GM12878 (cell line): ENCODE measurements at regions not wholly inside any gene's neighbourhood (a gene's known extent, or its start where the extent isn't known, plus 50 kb on each side); places are given as distances from the start of the nearest gene placed in this dataset.

Experiments used
- ATAC-seq: fragments of 200-7000 bp; cut with Tn5 transposase; 3 replicates; pipeline ENCODE4 v1.9.1; 2020; ENCODE audit warnings: mild to moderate bottlenecking, moderate library complexity
- BruUV-seq: library from RNA; stranded (reverse); fragments of 400-500 nt; replicated peaks from 2 replicates; lab custom pipeline; 2021; lab: Mats Ljungman, UMichigan
- CTCF ChIA-PET: fragments of 300-600 bp; sonication (Branson Sonifier 250); formaldehyde crosslinking; extraction: SDS; loops from one replicate; lab custom pipeline; 2021; ENCODE audit warnings: inconsistent platforms; lab: Yijun Ruan, JAX
- POLR2A ChIA-PET: fragments of 350-600 bp; formaldehyde crosslinking; extraction: SDS; loops from one replicate; lab custom pipeline; 2021; ENCODE audit warnings: inconsistent platforms; lab: Charles Lee
- RAD21 ChIA-PET: fragments of 300-600 bp; sonication (Branson Sonifier 250); formaldehyde crosslinking; loops from one replicate; lab custom pipeline; 2023; ENCODE audit warnings: antibody characterized with exemption; ENCODE audit not compliant: unreplicated experiment; lab: Charles Lee
- SMC1A ChIA-PET: fragments of 300-600 bp; sonication (Branson Sonifier 250); formaldehyde crosslinking; loops from one replicate; lab custom pipeline; 2023; ENCODE audit not compliant: unreplicated experiment, uncharacterized antibody; lab: Charles Lee
- DNase-seq: peaks from one replicate; pipeline ENCODE4 v3.0.0-alpha.2; 2011; ENCODE audit warnings: low read depth, low spot score
- FAIRE-seq: peaks from 3 replicates; lab custom pipeline; 2011; peaks lifted over from hg19 to GRCh38; lab: Jason Lieb, UNC
- H2AFZ ChIP-seq: 2 replicates; pipeline ENCODE4 v1.6.0; 2011; ENCODE audit warnings: low read depth, low read length, control low read depth; ENCODE audit not compliant: control insufficient read depth
- H3K27ac ChIP-seq: 2 replicates; pipeline ENCODE4 v1.5.1; 2011; ENCODE audit warnings: control low read depth; ENCODE audit not compliant: control insufficient read depth, insufficient read depth
- H3K27me3 ChIP-seq, 2 experiments: replicated peaks in 1 of 2; 2 replicates each; pipeline versions ENCODE4 v1.6.0 to v1.6.1; 2011; ENCODE audit warnings: low read length in 1 of 2; ENCODE audit not compliant: control insufficient read depth in 2 of 2, insufficient read depth in 2 of 2
- H3K36me3 ChIP-seq, 2 experiments: 2 replicates each; pipeline ENCODE4 v1.5.1; 2011; ENCODE audit warnings: low read length in 1 of 2; ENCODE audit not compliant: control insufficient read depth in 2 of 2, insufficient read depth in 2 of 2
- H3K4me1 ChIP-seq: 2 replicates; pipeline ENCODE4 v1.6.1; 2011; ENCODE audit warnings: mild to moderate bottlenecking, low read length, moderate library complexity, mixed read lengths; ENCODE audit not compliant: control insufficient read depth, insufficient read depth
- H3K4me2 ChIP-seq: 2 replicates; pipeline ENCODE4 v1.6.0; 2011; ENCODE audit warnings: control low read depth; ENCODE audit not compliant: control insufficient read depth, insufficient read depth
- H3K4me3 ChIP-seq: fragments of 200-600 bp; sonication (generic); 2 replicates; pipeline ENCODE4 v1.5.1; 2016
- H3K79me2 ChIP-seq: 2 replicates; pipeline ENCODE4 v1.6.0; 2011; ENCODE audit warnings: low read length; ENCODE audit not compliant: control insufficient read depth, insufficient read depth
- H3K9ac ChIP-seq: 2 replicates; pipeline ENCODE4 v1.8.0; 2011; ENCODE audit warnings: low read length, control low read depth, mixed read lengths; ENCODE audit not compliant: control insufficient read depth, insufficient read depth
- H3K9me3 ChIP-seq: replicated peaks from 3 replicates; pipeline ENCODE4 v1.5.1; 2011; ENCODE audit warnings: mild to moderate bottlenecking, low read length; ENCODE audit not compliant: control insufficient read depth, insufficient read depth
- H4K20me1 ChIP-seq: 2 replicates; pipeline ENCODE4 v1.6.0; 2011; ENCODE audit not compliant: control insufficient read depth, insufficient read depth
- CEBPZ ChIP-seq: fragments of 150-350 bp; IDR thresholded peaks from 2 replicates; pipeline ENCODE4 v1.6.1; 2016; ENCODE audit warnings: low read depth, low read length
- EED ChIP-seq: sonication (generic); IDR thresholded peaks from 2 replicates; pipeline ENCODE4 v1.6.1; 2016; ENCODE audit warnings: antibody characterized with exemption, low read depth
- ESRRA ChIP-seq: IDR thresholded peaks from 2 replicates; pipeline ENCODE4 v1.6.1; 2012; ENCODE audit warnings: mild to moderate bottlenecking, low read length, improper control_type of control experiment
- FOXM1 ChIP-seq: IDR thresholded peaks from 2 replicates; pipeline ENCODE4 v1.6.1; 2012; ENCODE audit warnings: low read depth, mild to moderate bottlenecking, inconsistent platforms, low read length, moderate library complexity
- RBBP5 ChIP-seq: fragments of 200-600 bp; sonication (generic); conservative IDR thresholded peaks from 2 replicates; pipeline ENCODE4 v1.6.1; 2016
- SREBF2 ChIP-seq: IDR thresholded peaks from 2 replicates; pipeline ENCODE4 v1.6.1; 2012; ENCODE audit warnings: mild to moderate bottlenecking, low read length
- WGBS: methylation state at CpG from one replicate; pipeline ENCODE4 v1.1.6; 2016; ENCODE audit warnings: low lambda C conversion rate; ENCODE audit not compliant: insufficient replicate concordance, insufficient coverage; ENCODE audit errors: missing lambda C conversion rate; 5-methylcytosine and 5-hydroxymethylcytosine counted together
- in situ Hi-C: fragments of 300-500 bp; cut with MboI; formaldehyde crosslinking; loops from 9 replicates; pipeline ENCODE4 v1.14.3; 2018; ENCODE audit warnings: mixed read lengths
- intact Hi-C: fragments of 100-400 bp; cut with micrococcal nuclease; formaldehyde crosslinking; loops from one replicate; pipeline ENCODE4 v1.14.2; 2022; ENCODE audit not compliant: unreplicated experiment
- TF ChIP-seq, protein P1 (sequence below): fragments of 450-650 bp; IDR thresholded peaks from 2 replicates; pipeline ENCODE4 v1.6.1; 2017; ENCODE audit warnings: mild to moderate bottlenecking
- TF ChIP-seq, protein P2 (sequence below): fragments of 450-650 bp; IDR thresholded peaks from 2 replicates; pipeline ENCODE4 v1.6.1; 2017; ENCODE audit warnings: mild to moderate bottlenecking, moderate library complexity

DNA sequence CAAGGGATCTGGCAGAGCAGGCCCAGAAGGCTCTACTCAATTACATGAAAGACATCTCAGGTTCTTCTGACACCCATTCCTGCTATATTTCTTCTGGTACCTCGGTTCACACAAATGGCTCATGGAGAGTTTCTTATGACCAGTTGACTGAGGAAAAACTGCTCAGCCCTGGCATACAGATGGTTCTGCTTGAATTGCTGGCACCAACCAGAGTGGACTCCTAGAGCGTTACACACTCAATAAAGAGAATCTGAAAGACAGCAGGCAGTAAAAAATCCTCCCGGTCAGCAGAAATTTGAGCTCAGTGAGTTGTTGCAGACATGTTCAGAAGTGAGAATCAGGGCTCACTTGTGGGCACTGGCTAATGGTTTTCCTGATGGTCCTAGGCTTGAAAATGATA is 434.4 kb downstream of the TCERG1L start (continued):
- TF ChIP-seq, protein P1, sequence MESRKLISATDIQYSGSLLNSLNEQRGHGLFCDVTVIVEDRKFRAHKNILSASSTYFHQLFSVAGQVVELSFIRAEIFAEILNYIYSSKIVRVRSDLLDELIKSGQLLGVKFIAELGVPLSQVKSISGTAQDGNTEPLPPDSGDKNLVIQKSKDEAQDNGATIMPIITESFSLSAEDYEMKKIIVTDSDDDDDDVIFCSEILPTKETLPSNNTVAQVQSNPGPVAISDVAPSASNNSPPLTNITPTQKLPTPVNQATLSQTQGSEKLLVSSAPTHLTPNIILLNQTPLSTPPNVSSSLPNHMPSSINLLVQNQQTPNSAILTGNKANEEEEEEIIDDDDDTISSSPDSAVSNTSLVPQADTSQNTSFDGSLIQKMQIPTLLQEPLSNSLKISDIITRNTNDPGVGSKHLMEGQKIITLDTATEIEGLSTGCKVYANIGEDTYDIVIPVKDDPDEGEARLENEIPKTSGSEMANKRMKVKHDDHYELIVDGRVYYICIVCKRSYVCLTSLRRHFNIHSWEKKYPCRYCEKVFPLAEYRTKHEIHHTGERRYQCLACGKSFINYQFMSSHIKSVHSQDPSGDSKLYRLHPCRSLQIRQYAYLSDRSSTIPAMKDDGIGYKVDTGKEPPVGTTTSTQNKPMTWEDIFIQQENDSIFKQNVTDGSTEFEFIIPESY = no peak
- TF ChIP-seq, protein P2, sequence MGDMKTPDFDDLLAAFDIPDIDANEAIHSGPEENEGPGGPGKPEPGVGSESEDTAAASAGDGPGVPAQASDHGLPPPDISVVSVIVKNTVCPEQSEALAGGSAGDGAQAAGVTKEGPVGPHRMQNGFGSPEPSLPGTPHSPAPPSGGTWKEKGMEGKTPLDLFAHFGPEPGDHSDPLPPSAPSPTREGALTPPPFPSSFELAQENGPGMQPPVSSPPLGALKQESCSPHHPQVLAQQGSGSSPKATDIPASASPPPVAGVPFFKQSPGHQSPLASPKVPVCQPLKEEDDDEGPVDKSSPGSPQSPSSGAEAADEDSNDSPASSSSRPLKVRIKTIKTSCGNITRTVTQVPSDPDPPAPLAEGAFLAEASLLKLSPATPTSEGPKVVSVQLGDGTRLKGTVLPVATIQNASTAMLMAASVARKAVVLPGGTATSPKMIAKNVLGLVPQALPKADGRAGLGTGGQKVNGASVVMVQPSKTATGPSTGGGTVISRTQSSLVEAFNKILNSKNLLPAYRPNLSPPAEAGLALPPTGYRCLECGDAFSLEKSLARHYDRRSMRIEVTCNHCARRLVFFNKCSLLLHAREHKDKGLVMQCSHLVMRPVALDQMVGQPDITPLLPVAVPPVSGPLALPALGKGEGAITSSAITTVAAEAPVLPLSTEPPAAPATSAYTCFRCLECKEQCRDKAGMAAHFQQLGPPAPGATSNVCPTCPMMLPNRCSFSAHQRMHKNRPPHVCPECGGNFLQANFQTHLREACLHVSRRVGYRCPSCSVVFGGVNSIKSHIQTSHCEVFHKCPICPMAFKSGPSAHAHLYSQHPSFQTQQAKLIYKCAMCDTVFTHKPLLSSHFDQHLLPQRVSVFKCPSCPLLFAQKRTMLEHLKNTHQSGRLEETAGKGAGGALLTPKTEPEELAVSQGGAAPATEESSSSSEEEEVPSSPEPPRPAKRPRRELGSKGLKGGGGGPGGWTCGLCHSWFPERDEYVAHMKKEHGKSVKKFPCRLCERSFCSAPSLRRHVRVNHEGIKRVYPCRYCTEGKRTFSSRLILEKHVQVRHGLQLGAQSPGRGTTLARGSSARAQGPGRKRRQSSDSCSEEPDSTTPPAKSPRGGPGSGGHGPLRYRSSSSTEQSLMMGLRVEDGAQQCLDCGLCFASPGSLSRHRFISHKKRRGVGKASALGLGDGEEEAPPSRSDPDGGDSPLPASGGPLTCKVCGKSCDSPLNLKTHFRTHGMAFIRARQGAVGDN = no peak

DNA sequence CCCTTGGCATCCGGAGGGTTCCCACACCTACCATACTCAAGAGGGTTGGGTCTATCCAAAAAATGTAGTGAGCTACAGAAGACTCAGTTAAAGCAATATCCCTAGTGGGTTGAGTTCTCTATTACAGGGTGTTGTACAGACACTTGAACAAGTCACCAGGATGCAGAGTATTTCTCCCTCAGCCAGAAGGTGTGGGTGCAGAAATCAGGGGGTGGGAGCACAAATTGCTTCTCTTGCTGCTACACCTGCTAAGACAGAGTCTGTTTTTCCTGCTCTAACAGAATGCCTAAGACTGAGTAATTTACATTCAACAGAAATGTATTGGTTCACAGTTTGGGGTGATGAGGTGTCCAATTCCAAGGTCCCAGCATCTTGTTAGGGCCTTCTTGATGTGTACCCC is 433.4 kb downstream of the TCERG1L start:
- Histone ChIP-seq H2AFZ (no peak overlapping the region), H3K4me2 (no peak overlapping the region), H3K4me3 (no peak overlapping the region), H3K79me2 (no peaks in the 10 kb centered on the region), H3K9ac (no peak overlapping the region), H3K9me3 (no peaks in the 10 kb centered on the region; the same call in 2 of the 3 replicates), H3K27ac (no peak overlapping the region), H3K27me3 (no peaks in the 10 kb centered on the region), H4K20me1 (no peaks in the 10 kb centered on the region), H3K4me1 (no peaks in the 10 kb centered on the region), H3K36me3 (no peaks in the 10 kb centered on the region)
- in situ Hi-C loops = no loop called here
- no peak for FAIRE-seq
- no peak for ATAC-seq
- CTCF ChIA-PET = no interaction called here
- RAD21 ChIA-PET = no interaction called here
- no peak for DNase-seq
- POLR2A ChIA-PET = no interaction called here
- 0% methylated on average over 1 of the region's 1 CpG for WGBS
- SMC1A ChIA-PET = no interaction called here
- intact Hi-C loops = no loop called here
- no TSS peak for BruUV-seq
- TF ChIP-seq FOXM1 = no peak
- no peak for TF ChIP-seq RBBP5
- no peak for TF ChIP-seq ESRRA
- TF ChIP-seq EED = no peak
- no peak for TF ChIP-seq CEBPZ
- TF ChIP-seq SREBF2 = no peak
